HepG2 (cell line): ENCODE measurements at regions not wholly inside any gene's neighbourhood (a gene's known extent, or its start where the extent isn't known, plus 50 kb on each side); places are given as distances from the start of the nearest gene placed in this dataset.

ENCODE experiments used
- CENPT ChIP-seq: sonication (generic); formaldehyde crosslinking; IDR thresholded peaks from 2 replicates; pipeline ENCODE4 v1.8.0; 2022; ENCODE audit warnings: low read depth, mild to moderate bottlenecking, moderate library complexity, missing genetic modification reagents
- GABPA ChIP-seq, 2 experiments: IDR thresholded peaks; 2 replicates each; pipeline ENCODE4 v1.6.1; 2011 to 2016; ENCODE audit warnings: low read depth in 2 of 2, low read length in 1 of 2, missing biosample characterization in 1 of 2, missing genetic modification characterization in 1 of 2
- JARID2 ChIP-seq: sonication (generic); formaldehyde crosslinking; IDR thresholded peaks from 2 replicates; pipeline ENCODE4 v1.8.1; 2023; ENCODE audit warnings: missing genetic modification reagents, inconsistent platforms; ENCODE audit not compliant: insufficient replicate concordance
- KMT2A ChIP-seq: sonication (generic); formaldehyde crosslinking; IDR thresholded peaks from 2 replicates; pipeline ENCODE4 v1.4.0; 2020; ENCODE audit warnings: missing genetic modification reagents
- KMT2B ChIP-seq: IDR thresholded peaks from 2 replicates; pipeline ENCODE4 v1.6.1; 2016; ENCODE audit warnings: missing genetic modification reagents, missing compliant biosample characterization
- PAX8 ChIP-seq: sonication (generic); formaldehyde crosslinking; IDR thresholded peaks from 2 replicates; pipeline ENCODE4 v1.8.0; 2022; ENCODE audit warnings: mild to moderate bottlenecking, missing genetic modification reagents, borderline replicate concordance
- PLRG1 ChIP-seq: fragments of 450-650 bp; conservative IDR thresholded peaks from 2 replicates; pipeline ENCODE4 v1.6.1; 2016
- RFXAP ChIP-seq: sonication (generic); formaldehyde crosslinking; IDR thresholded peaks from 2 replicates; pipeline ENCODE4 v1.4.0; 2020; ENCODE audit warnings: missing genetic modification reagents, borderline replicate concordance
- TCF7L2 ChIP-seq: IDR thresholded peaks from 2 replicates; pipeline ENCODE4 v1.6.1; 2011; ENCODE audit warnings: mild to moderate bottlenecking, low read depth, low read length, moderate library complexity
- THAP11 ChIP-seq: IDR thresholded peaks from 2 replicates; pipeline ENCODE4 v1.6.1; 2016; ENCODE audit warnings: missing biosample characterization, missing genetic modification reagents
- TOPORS ChIP-seq: sonication (generic); formaldehyde crosslinking; IDR thresholded peaks from 2 replicates; pipeline ENCODE4 v1.8.0; 2023; ENCODE audit warnings: mild to moderate bottlenecking, missing genetic modification reagents
- TSC22D2 ChIP-seq: sonication (generic); formaldehyde crosslinking; IDR thresholded peaks from 2 replicates; pipeline ENCODE4 v1.5.1; 2020; ENCODE audit warnings: missing genetic modification reagents, mild to moderate bottlenecking, borderline replicate concordance
- ZBTB7A ChIP-seq: sonication (generic); formaldehyde crosslinking; IDR thresholded peaks from 2 replicates; pipeline ENCODE4 v1.8.0; 2022; ENCODE audit warnings: mild to moderate bottlenecking, missing genetic modification reagents
- ZKSCAN1 ChIP-seq: fragments of 150-350 bp; IDR thresholded peaks from 2 replicates; pipeline ENCODE4 v1.6.1; 2014; ENCODE audit warnings: low read length
- ZNF124 ChIP-seq: sonication (generic); formaldehyde crosslinking; IDR thresholded peaks from 2 replicates; pipeline ENCODE4 v1.4.0; 2020; ENCODE audit warnings: missing genetic modification reagents
- ZNF335 ChIP-seq: sonication (generic); formaldehyde crosslinking; IDR thresholded peaks from 2 replicates; pipeline ENCODE4 v1.4.0; 2020; ENCODE audit warnings: missing genetic modification reagents
- ZNF33A ChIP-seq: sonication (generic); formaldehyde crosslinking; IDR thresholded peaks from 2 replicates; pipeline ENCODE4 v1.5.1; 2020; ENCODE audit warnings: missing genetic modification reagents, mild to moderate bottlenecking, moderate library complexity, borderline replicate concordance
- ZNF431 ChIP-seq: sonication (generic); formaldehyde crosslinking; IDR thresholded peaks from 2 replicates; pipeline ENCODE4 v1.9.0; 2022; ENCODE audit warnings: missing genetic modification reagents, low read depth, mild to moderate bottlenecking, borderline replicate concordance
- ZNF562 ChIP-seq: sonication (generic); formaldehyde crosslinking; IDR thresholded peaks from 2 replicates; pipeline ENCODE4 v1.8.0; 2022; ENCODE audit warnings: missing genetic modification reagents, borderline replicate concordance
- ZNF841 ChIP-seq: sonication (generic); formaldehyde crosslinking; IDR thresholded peaks from 2 replicates; pipeline ENCODE4 v1.8.1; 2023; ENCODE audit warnings: missing genetic modification reagents, borderline replicate concordance
- TF ChIP-seq, protein P1 (sequence below): IDR thresholded peaks from 2 replicates; pipeline ENCODE4 v1.6.1; 2018; ENCODE audit warnings: missing genetic modification reagents
- TF ChIP-seq, protein P2 (sequence below): sonication (generic); formaldehyde crosslinking; IDR thresholded peaks from 2 replicates; pipeline ENCODE4 v1.5.1; 2020; ENCODE audit warnings: mild to moderate bottlenecking, moderate library complexity, missing genetic modification reagents
- TF ChIP-seq, protein P3 (sequence below): fragments of 450-650 bp; IDR thresholded peaks from 2 replicates; pipeline ENCODE4 v1.6.1; 2017; ENCODE audit warnings: mild to moderate bottlenecking
- TF ChIP-seq, protein P4 (sequence below): IDR thresholded peaks from 2 replicates; pipeline ENCODE4 v1.6.1; 2016; ENCODE audit warnings: missing compliant biosample characterization, missing genetic modification reagents, borderline replicate concordance

DNA sequence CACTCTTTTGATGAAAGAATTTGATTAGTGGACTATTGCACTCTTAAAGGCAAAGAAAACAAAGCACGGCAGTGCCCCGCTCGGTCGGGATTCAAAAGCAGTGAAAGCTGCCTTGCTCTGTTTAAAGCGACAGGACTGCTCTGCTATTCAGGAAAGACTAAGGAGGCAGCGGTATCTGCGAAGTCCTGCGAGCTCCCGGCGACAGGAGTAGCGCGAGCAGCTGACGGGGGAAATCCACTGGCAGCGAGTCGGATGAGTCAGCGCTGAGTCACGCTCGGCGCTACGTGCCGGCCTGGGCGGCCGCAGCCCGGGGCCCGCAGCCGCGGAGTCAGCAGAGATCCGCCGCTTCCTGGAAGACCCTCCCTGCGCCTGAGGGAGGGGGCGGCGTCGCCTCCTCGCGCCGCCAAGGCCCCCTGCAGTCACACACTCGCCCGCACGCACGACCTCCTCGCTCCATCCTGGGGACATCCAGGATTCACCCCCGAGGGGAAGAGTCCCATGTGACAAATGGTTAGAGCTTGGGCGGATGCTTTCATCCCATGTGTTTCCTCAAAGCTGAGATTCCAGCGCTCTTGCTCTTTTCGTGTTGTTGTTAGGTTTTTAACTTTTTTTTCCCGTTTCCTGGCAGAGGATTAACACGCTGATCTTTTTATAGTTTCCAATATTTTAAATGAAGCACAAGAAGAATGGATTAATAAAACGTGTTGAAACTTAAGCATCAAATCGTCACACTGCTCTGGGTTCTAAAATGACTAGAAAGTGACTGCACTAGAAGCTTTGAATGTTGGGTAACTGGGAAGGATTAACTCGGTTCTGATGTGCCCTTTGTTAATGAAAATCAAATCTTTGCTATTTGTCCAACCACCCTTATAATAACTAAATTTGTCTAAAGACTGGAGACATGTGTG, 102.5 kb downstream of the ARRDC3 start (continued):
- TF ChIP-seq JARID2 (CRISPR knock-in tag) (no peak), ZNF335 (no peak), RFXAP (CRISPR knock-in tag) (peak; percentile 85; the same call in 1 of the 2 replicates), THAP11 (CRISPR knock-in tag) (peak; percentile 48; the same call in 1 of the 2 replicates), KMT2A (CRISPR knock-in tag) (peak; percentile 85), TSC22D2 (CRISPR knock-in tag) (no peak), ZNF124 (CRISPR knock-in tag) (peak; percentile 57; the same call in 1 of the 2 replicates), GABPA (IDR thresholded peaks at IDR 0.05; ENCODE audit: low read depth, low read length) (no peak), GABPA (CRISPR knock-in tag; IDR thresholded peaks at IDR 0.05; ENCODE audit: low read depth) (peak; percentile 33; the same call in 1 of the 2 replicates), ZKSCAN1 (no peak), ZNF431 (CRISPR knock-in tag) (peak; percentile 47; the same call in 1 of the 2 replicates), ZBTB7A (CRISPR knock-in tag) (peak; percentile 88), TOPORS (CRISPR knock-in tag) (no peak), PAX8 (CRISPR knock-in tag) (no peak), KMT2B (peak; percentile 87), TCF7L2 (no peak), ZNF841 (CRISPR knock-in tag) (no peak), PLRG1 (no peak), ZNF562 (CRISPR knock-in tag) (no peak), ZNF33A (no peak), CENPT (CRISPR knock-in tag) (no peak)
- TF ChIP-seq, protein P1, sequence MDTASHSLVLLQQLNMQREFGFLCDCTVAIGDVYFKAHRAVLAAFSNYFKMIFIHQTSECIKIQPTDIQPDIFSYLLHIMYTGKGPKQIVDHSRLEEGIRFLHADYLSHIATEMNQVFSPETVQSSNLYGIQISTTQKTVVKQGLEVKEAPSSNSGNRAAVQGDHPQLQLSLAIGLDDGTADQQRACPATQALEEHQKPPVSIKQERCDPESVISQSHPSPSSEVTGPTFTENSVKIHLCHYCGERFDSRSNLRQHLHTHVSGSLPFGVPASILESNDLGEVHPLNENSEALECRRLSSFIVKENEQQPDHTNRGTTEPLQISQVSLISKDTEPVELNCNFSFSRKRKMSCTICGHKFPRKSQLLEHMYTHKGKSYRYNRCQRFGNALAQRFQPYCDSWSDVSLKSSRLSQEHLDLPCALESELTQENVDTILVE (CRISPR knock-in tag), result no peak
- TF ChIP-seq, protein P2, sequence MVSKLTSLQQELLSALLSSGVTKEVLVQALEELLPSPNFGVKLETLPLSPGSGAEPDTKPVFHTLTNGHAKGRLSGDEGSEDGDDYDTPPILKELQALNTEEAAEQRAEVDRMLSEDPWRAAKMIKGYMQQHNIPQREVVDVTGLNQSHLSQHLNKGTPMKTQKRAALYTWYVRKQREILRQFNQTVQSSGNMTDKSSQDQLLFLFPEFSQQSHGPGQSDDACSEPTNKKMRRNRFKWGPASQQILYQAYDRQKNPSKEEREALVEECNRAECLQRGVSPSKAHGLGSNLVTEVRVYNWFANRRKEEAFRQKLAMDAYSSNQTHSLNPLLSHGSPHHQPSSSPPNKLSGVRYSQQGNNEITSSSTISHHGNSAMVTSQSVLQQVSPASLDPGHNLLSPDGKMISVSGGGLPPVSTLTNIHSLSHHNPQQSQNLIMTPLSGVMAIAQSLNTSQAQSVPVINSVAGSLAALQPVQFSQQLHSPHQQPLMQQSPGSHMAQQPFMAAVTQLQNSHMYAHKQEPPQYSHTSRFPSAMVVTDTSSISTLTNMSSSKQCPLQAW (CRISPR knock-in tag), result peak; percentile 83
- TF ChIP-seq, protein P3, sequence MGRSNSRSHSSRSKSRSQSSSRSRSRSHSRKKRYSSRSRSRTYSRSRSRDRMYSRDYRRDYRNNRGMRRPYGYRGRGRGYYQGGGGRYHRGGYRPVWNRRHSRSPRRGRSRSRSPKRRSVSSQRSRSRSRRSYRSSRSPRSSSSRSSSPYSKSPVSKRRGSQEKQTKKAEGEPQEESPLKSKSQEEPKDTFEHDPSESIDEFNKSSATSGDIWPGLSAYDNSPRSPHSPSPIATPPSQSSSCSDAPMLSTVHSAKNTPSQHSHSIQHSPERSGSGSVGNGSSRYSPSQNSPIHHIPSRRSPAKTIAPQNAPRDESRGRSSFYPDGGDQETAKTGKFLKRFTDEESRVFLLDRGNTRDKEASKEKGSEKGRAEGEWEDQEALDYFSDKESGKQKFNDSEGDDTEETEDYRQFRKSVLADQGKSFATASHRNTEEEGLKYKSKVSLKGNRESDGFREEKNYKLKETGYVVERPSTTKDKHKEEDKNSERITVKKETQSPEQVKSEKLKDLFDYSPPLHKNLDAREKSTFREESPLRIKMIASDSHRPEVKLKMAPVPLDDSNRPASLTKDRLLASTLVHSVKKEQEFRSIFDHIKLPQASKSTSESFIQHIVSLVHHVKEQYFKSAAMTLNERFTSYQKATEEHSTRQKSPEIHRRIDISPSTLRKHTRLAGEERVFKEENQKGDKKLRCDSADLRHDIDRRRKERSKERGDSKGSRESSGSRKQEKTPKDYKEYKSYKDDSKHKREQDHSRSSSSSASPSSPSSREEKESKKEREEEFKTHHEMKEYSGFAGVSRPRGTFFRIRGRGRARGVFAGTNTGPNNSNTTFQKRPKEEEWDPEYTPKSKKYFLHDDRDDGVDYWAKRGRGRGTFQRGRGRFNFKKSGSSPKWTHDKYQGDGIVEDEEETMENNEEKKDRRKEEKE, result no peak
- TF ChIP-seq, protein P4, sequence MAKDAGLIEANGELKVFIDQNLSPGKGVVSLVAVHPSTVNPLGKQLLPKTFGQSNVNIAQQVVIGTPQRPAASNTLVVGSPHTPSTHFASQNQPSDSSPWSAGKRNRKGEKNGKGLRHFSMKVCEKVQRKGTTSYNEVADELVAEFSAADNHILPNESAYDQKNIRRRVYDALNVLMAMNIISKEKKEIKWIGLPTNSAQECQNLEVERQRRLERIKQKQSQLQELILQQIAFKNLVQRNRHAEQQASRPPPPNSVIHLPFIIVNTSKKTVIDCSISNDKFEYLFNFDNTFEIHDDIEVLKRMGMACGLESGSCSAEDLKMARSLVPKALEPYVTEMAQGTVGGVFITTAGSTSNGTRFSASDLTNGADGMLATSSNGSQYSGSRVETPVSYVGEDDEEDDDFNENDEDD (CRISPR knock-in tag), result peak; percentile 56; the same call in 1 of the 2 replicates
